B cell (primary cell): ENCODE measurements at regions not wholly inside any gene's neighbourhood (a gene's known extent, or its start where the extent isn't known, plus 50 kb on each side); places are given as distances from the start of the nearest gene placed in this dataset.

Source experiments
- ATAC-seq: fragments of 200-7000 bp; cut with Tn5 transposase; one replicate; pipeline ENCODE4 v1.10.0; 2021; ENCODE audit warnings: low read depth, mild to moderate bottlenecking, moderate number of reproducible peaks, moderate library complexity
- CTCF ChIA-PET: fragments of 350-600 bp; sonication (Branson Sonifier 250); formaldehyde crosslinking; loops from one replicate; lab custom pipeline; 2021; ENCODE audit warnings: antibody characterized with exemption, inconsistent platforms; lab: Charles Lee
- POLR2A ChIA-PET: fragments of 350-600 bp; sonication (Branson Sonifier 250); formaldehyde crosslinking; loops from one replicate; lab custom pipeline; 2021; ENCODE audit warnings: antibody characterized with exemption; lab: Charles Lee
- DNase-seq: peaks from one replicate; pipeline ENCODE4 v3.0.0; 2013
- H2AFZ ChIP-seq: 2 replicates; pipeline ENCODE4 v1.6.1; 2012; ENCODE audit warnings: mild to moderate bottlenecking, low read depth, low read length; ENCODE audit not compliant: insufficient read depth, poor library complexity, severe bottlenecking
- H3K27ac ChIP-seq, 2 donors: 1 replicate in 1 of 2; 2 replicates in 1 of 2; pipeline ENCODE4 v1.5.1; 2012 to 2013; ENCODE audit warnings: low read length in 2 of 2, mild to moderate bottlenecking in 2 of 2, moderate library complexity in 1 of 2
- H3K27me3 ChIP-seq, 4 experiments: fragments of 200-600 bp in 1 of 4; sonication (generic) in 1 of 4; replicated peaks in 1 of 4; 1 replicate in 2 of 4; 2 replicates in 2 of 4; pipeline versions ENCODE4 v1.6.1 to v1.7.0; 2013 to 2016; ENCODE audit warnings: low read length in 3 of 4, mild to moderate bottlenecking in 2 of 4, mixed read lengths in 1 of 4, moderate library complexity in 1 of 4; ENCODE audit not compliant: insufficient read depth in 4 of 4, control insufficient read depth in 3 of 4; ENCODE audit errors: control extremely low read depth in 1 of 4
- H3K36me3 ChIP-seq, 2 experiments: replicated peaks in 1 of 2; 1 replicate in 1 of 2; 2 replicates in 1 of 2; pipeline versions ENCODE4 v1.6.1 to v1.7.1; 2013; ENCODE audit warnings: low read length in 1 of 2; ENCODE audit not compliant: insufficient read depth in 2 of 2, control insufficient read depth in 1 of 2; ENCODE audit errors: control extremely low read depth in 1 of 2, extremely low read depth in 1 of 2
- H3K4me1 ChIP-seq, 2 donors: fragments of 200-600 bp in 1 of 2; sonication (generic) in 1 of 2; 1 replicate in 1 of 2; 2 replicates in 1 of 2; pipeline versions ENCODE4 v1.5.1 to v1.6.1; 2013 to 2017; ENCODE audit warnings: low read length in 2 of 2; ENCODE audit not compliant: control insufficient read depth in 2 of 2, insufficient read depth in 2 of 2
- H3K4me2 ChIP-seq: replicated peaks from 2 replicates; pipeline ENCODE3; 2012; ENCODE audit warnings: mild to moderate bottlenecking, low read depth, low read length; ENCODE audit not compliant: poor library complexity, severe bottlenecking
- H3K4me3 ChIP-seq, 5 experiments: fragments of 200-600 bp in 1 of 5; sonication (generic) in 1 of 5; 1 replicate in 3 of 5; 2 replicates in 2 of 5; pipeline versions ENCODE4 v1.5.1 to v1.7.0; 2011 to 2016; ENCODE audit warnings: low read length in 4 of 5, mild to moderate bottlenecking in 4 of 5, low read depth in 2 of 5, control low read depth in 1 of 5, moderate library complexity in 1 of 5; ENCODE audit not compliant: insufficient read depth in 1 of 5; ENCODE audit errors: control extremely low read depth in 1 of 5, extremely low read depth in 1 of 5
- H3K79me2 ChIP-seq: fragments of 200-600 bp; sonication (generic); one replicate; pipeline ENCODE4 v1.6.0; 2016; ENCODE audit warnings: low read length; ENCODE audit not compliant: control insufficient read depth, insufficient read depth
- H3K9ac ChIP-seq: fragments of 200-600 bp; sonication (generic); 2 replicates; pipeline ENCODE4 v1.6.1; 2017; ENCODE audit warnings: mild to moderate bottlenecking, low read length, moderate library complexity
- H3K9me3 ChIP-seq, 3 donors: one replicate each; pipeline versions ENCODE4 v1.6.1 to v1.7.1; 2013; ENCODE audit warnings: low read length in 2 of 3; ENCODE audit not compliant: control insufficient read depth in 2 of 3, insufficient read depth in 1 of 3; ENCODE audit errors: control extremely low read depth in 1 of 3
- H4K20me1 ChIP-seq: 2 replicates; pipeline ENCODE4 v1.6.0; 2012; ENCODE audit warnings: mild to moderate bottlenecking, low read length; ENCODE audit not compliant: insufficient read depth, control insufficient read depth, poor library complexity, severe bottlenecking
- H3K27ac Mint-ChIP-seq: one replicate; pipeline ENCODE4 v1.8.0; 2021; ENCODE audit warnings: mixed read lengths
- H3K27me3 Mint-ChIP-seq: one replicate; pipeline ENCODE4 v1.8.0; 2021; ENCODE audit warnings: mixed read lengths
- H3K4me1 Mint-ChIP-seq: one replicate; pipeline ENCODE4 v1.8.0; 2021; ENCODE audit warnings: mixed read lengths
- H3K4me3 Mint-ChIP-seq: one replicate; pipeline ENCODE4 v1.8.0; 2021; ENCODE audit warnings: mixed read lengths
- H3K9me3 Mint-ChIP-seq: one replicate; pipeline ENCODE4 v1.8.0; 2022; ENCODE audit warnings: mixed read lengths; ENCODE audit not compliant: insufficient read depth
- EZH2 ChIP-seq: IDR thresholded peaks from 2 replicates; pipeline ENCODE4 v1.6.1; 2012; ENCODE audit warnings: borderline replicate concordance, low read depth, mild to moderate bottlenecking, moderate library complexity, low read length; ENCODE audit not compliant: insufficient read depth, poor library complexity, severe bottlenecking
- WGBS: methylation state at CpG from one replicate; pipeline ENCODE4 v1.1.5; 2013; ENCODE audit warnings: missing lambda C conversion rate; ENCODE audit not compliant: insufficient coverage; 5-methylcytosine and 5-hydroxymethylcytosine counted together
- intact Hi-C: fragments of 100-400 bp; cut with micrococcal nuclease; formaldehyde crosslinking; loops from one replicate; pipeline ENCODE4 v1.10.0; 2022
- TF ChIP-seq, protein P1 (sequence below): fragments of 200-600 bp; IDR thresholded peaks from one replicate; pipeline ENCODE4 v1.8.0; 2022; ENCODE audit warnings: antibody characterized with exemption, mild to moderate bottlenecking

GRCh38 chr2:185128346-185128745 lies 530.0 kb downstream of the ZNF804A start:
- Mint-ChIP-seq H3K4me1 (no peaks in the 10 kb centered on the region), H3K4me3 (no peak overlapping the region), H3K9me3 (peaks cover under 1% of the 10 kb centered on the region), H3K27ac (no peak overlapping the region), H3K27me3 (no peaks in the 10 kb centered on the region)
- no peak for ATAC-seq
- CTCF ChIA-PET = no interaction called here
- Histone ChIP-seq H4K20me1 (no peaks in the 10 kb centered on the region), H3K27ac (no peak overlapping the region), H3K36me3 (no peaks in the 10 kb centered on the region), H3K79me2 (no peaks in the 10 kb centered on the region), H3K9ac (no peak overlapping the region), H3K4me2 (no peak overlapping the region), H3K4me3 (no peak overlapping the region), H3K9me3 (peaks cover 0 to 9% (median 1%) of the 10 kb centered on the region in 3 donors), H3K27me3 (no peaks in the 10 kb centered on the region), H2AFZ (no peak overlapping the region), H3K4me1 (no peaks in the 10 kb centered on the region)
- intact Hi-C loops = no loop called here
- TF ChIP-seq, protein P1, sequence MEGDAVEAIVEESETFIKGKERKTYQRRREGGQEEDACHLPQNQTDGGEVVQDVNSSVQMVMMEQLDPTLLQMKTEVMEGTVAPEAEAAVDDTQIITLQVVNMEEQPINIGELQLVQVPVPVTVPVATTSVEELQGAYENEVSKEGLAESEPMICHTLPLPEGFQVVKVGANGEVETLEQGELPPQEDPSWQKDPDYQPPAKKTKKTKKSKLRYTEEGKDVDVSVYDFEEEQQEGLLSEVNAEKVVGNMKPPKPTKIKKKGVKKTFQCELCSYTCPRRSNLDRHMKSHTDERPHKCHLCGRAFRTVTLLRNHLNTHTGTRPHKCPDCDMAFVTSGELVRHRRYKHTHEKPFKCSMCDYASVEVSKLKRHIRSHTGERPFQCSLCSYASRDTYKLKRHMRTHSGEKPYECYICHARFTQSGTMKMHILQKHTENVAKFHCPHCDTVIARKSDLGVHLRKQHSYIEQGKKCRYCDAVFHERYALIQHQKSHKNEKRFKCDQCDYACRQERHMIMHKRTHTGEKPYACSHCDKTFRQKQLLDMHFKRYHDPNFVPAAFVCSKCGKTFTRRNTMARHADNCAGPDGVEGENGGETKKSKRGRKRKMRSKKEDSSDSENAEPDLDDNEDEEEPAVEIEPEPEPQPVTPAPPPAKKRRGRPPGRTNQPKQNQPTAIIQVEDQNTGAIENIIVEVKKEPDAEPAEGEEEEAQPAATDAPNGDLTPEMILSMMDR = no peak
- TF ChIP-seq EZH2 = no peak
- POLR2A ChIA-PET = no interaction called here
- DNase-seq = no peak

GRCh38 chr2:185128996-185129395 lies 530.7 kb downstream of the ZNF804A start:
- ChIA-PET POLR2A (no interaction called here), CTCF (no interaction called here)
- Histone ChIP-seq H2AFZ (no peak overlapping the region), H3K79me2 (no peaks in the 10 kb centered on the region), H4K20me1 (no peaks in the 10 kb centered on the region), H3K36me3 (no peaks in the 10 kb centered on the region), H3K4me1 (no peaks in the 10 kb centered on the region), H3K27ac (no peak overlapping the region), H3K4me2 (no peak overlapping the region), H3K4me3 (no peak overlapping the region), H3K27me3 (no peaks in the 10 kb centered on the region), H3K9ac (no peak overlapping the region), H3K9me3 (peaks cover 0 to 12% (median 1%) of the 10 kb centered on the region in 3 donors)
- no CpG with 5 or more reads among the region's 2 CpGs for WGBS
- TF ChIP-seq, protein P1 = no peak
- TF ChIP-seq EZH2 = no peak
- H3K4me1 Mint-ChIP-seq = no peaks in the 10 kb centered on the region
- H3K27me3 Mint-ChIP-seq = no peaks in the 10 kb centered on the region
- no peak overlapping the region for H3K27ac Mint-ChIP-seq
- no peak overlapping the region for H3K4me3 Mint-ChIP-seq
- peaks cover 3% of the 10 kb centered on the region for H3K9me3 Mint-ChIP-seq
- ATAC-seq (no peak), DNase-seq (no peak)
- intact Hi-C loops = no loop called here
